IgD-negative memory B cell (primary cell): ENCODE measurements at regions not wholly inside any gene's neighbourhood (a gene's known extent, or its start where the extent isn't known, plus 50 kb on each side); places are given as distances from the start of the nearest gene placed in this dataset.
"Not testable (repeated sequence)": the region's sequence is repeated elsewhere in the genome, so short reads cannot be mapped to it uniquely, and the experiment has no call there.

ENCODE experiments used
- H3K27ac Mint-ChIP-seq, 3 donors: one replicate each; pipeline ENCODE4 v1.8.0; 2020 to 2022; ENCODE audit warnings: mild to moderate bottlenecking in 3 of 3, mixed read lengths in 3 of 3, moderate library complexity in 1 of 3
- H3K27me3 Mint-ChIP-seq: one replicate; pipeline ENCODE4 v1.8.0; 2021; ENCODE audit warnings: mixed read lengths
- H3K36me3 Mint-ChIP-seq: one replicate; pipeline ENCODE4 v1.8.0; 2020; ENCODE audit warnings: mild to moderate bottlenecking, mixed read lengths
- H3K4me1 Mint-ChIP-seq, 3 donors: one replicate each; pipeline ENCODE4 v1.8.0; 2020 to 2022; ENCODE audit warnings: mixed read lengths in 3 of 3, mild to moderate bottlenecking in 1 of 3
- H3K4me3 Mint-ChIP-seq, 4 donors: one replicate each; pipeline ENCODE4 v1.8.0; 2020 to 2022; ENCODE audit warnings: mild to moderate bottlenecking in 4 of 4, mixed read lengths in 4 of 4, moderate library complexity in 3 of 4
- H3K9me3 Mint-ChIP-seq, 3 donors: one replicate each; pipeline ENCODE4 v1.8.0; 2020 to 2021; ENCODE audit warnings: mixed read lengths in 3 of 3, mild to moderate bottlenecking in 1 of 3

GRCh38 chr1:245023222-245023621 is 131.6 kb upstream of the KIF26B start:
- Mint-ChIP-seq H3K9me3 (no peaks in the 10 kb centered on the region), H3K36me3 (peaks cover 6% of the 10 kb centered on the region), H3K4me1 (peaks cover 0 to 6% (median 2%) of the 10 kb centered on the region in 3 donors), H3K4me3 (no peak overlapping the region), H3K27me3 (no peaks in the 10 kb centered on the region), H3K27ac (no peak overlapping the region)

- no peaks in the 10 kb centered on the region for H3K27me3 Mint-ChIP-seq
- H3K9me3 Mint-ChIP-seq, result no peaks in the 10 kb centered on the region
- no peaks in the 10 kb centered on the region for H3K36me3 Mint-ChIP-seq
- H3K4me3 Mint-ChIP-seq, result no peak overlapping the region
- H3K27ac Mint-ChIP-seq, result no peak overlapping the region
- peaks cover 0 to 6% (median 2%) of the 10 kb centered on the region in 3 donors for H3K4me1 Mint-ChIP-seq
Observed at GRCh38 chr1:245019910-245020486, 134.8 kb upstream of the KIF26B start.

GRCh38 chr1:245016700-245017099 is 138.1 kb upstream of the KIF26B start:
- Mint-ChIP-seq H3K27me3 (no peaks in the 10 kb centered on the region), H3K4me1 (peaks cover 0 to 6% (median 2%) of the 10 kb centered on the region in 3 donors), H3K36me3 (no peaks in the 10 kb centered on the region), H3K9me3 (no peaks in the 10 kb centered on the region), H3K27ac (peak overlapping the region in 1 of 3 donors; percentile 76), H3K4me3 (no peak overlapping the region)

- Mint-ChIP-seq H3K27me3 (no peaks in the 10 kb centered on the region), H3K27ac (no peak overlapping the region), H3K36me3 (peaks cover 3% of the 10 kb centered on the region), H3K4me1 (peaks cover 0 to 4% (median 2%) of the 10 kb centered on the region in 3 donors), H3K4me3 (no peak overlapping the region), H3K9me3 (no peaks in the 10 kb centered on the region)
Observed at GRCh38 chr1:245015031-245015430, 139.8 kb upstream of the KIF26B start.

GRCh38 chr1:245014247-245015029 is 140.3 kb upstream of the KIF26B start:
- Mint-ChIP-seq H3K27me3 (no peaks in the 10 kb centered on the region), H3K4me1 (peaks cover 0 to 2% (median 2%) of the 10 kb centered on the region in 3 donors), H3K4me3 (no peak overlapping the region), H3K27ac (peak overlapping the region in 1 of 3 donors; percentile 39), H3K9me3 (no peaks in the 10 kb centered on the region), H3K36me3 (peaks cover 4% of the 10 kb centered on the region)

GRCh38 chr1:245010018-245010614 is 144.7 kb upstream of the KIF26B start:
- H3K4me1 Mint-ChIP-seq, result peaks cover 2 to 6% (median 3%) of the 10 kb centered on the region in 3 donors
- no peak overlapping the region for H3K4me3 Mint-ChIP-seq
- H3K36me3 Mint-ChIP-seq, result peaks cover 6% of the 10 kb centered on the region
- H3K27ac Mint-ChIP-seq, result no peak overlapping the region
- no peaks in the 10 kb centered on the region for H3K9me3 Mint-ChIP-seq
- H3K27me3 Mint-ChIP-seq, result no peaks in the 10 kb centered on the region

- H3K4me3 Mint-ChIP-seq, result no peak overlapping the region
- H3K9me3 Mint-ChIP-seq, result no peaks in the 10 kb centered on the region
- no peak overlapping the region for H3K27ac Mint-ChIP-seq
- H3K36me3 Mint-ChIP-seq, result peaks cover 9% of the 10 kb centered on the region
- H3K4me1 Mint-ChIP-seq, result peaks cover 2 to 6% (median 3%) of the 10 kb centered on the region in 3 donors
- H3K27me3 Mint-ChIP-seq, result no peaks in the 10 kb centered on the region
Observed at GRCh38 chr1:245008761-245009160, 144.4 kb upstream of the HNRNPU start.

- peaks cover 2 to 6% (median 3%) of the 10 kb centered on the region in 3 donors for H3K4me1 Mint-ChIP-seq
- no peak overlapping the region for H3K27ac Mint-ChIP-seq
- H3K36me3 Mint-ChIP-seq, result peaks cover 9% of the 10 kb centered on the region
- H3K9me3 Mint-ChIP-seq, result no peaks in the 10 kb centered on the region
- H3K4me3 Mint-ChIP-seq, result no peak overlapping the region
- no peaks in the 10 kb centered on the region for H3K27me3 Mint-ChIP-seq
Observed at GRCh38 chr1:245007852-245008251, 143.5 kb upstream of the HNRNPU start.

- Mint-ChIP-seq H3K4me3 (no peak overlapping the region), H3K4me1 (peaks cover 8 to 10% (median 8%) of the 10 kb centered on the region in 3 donors), H3K36me3 (peaks cover 5% of the 10 kb centered on the region), H3K27me3 (peaks cover 1% of the 10 kb centered on the region), H3K9me3 (no peaks in the 10 kb centered on the region), H3K27ac (no peak overlapping the region)
Observed at GRCh38 chr1:245003246-245003645, 138.9 kb upstream of the HNRNPU start.

GRCh38 chr1:245001252-245001651 is 136.9 kb upstream of the HNRNPU start:
- H3K4me1 Mint-ChIP-seq, result peaks cover 4 to 9% (median 8%) of the 10 kb centered on the region in 3 donors
- H3K36me3 Mint-ChIP-seq, result peaks cover 5% of the 10 kb centered on the region
- H3K27me3 Mint-ChIP-seq, result peaks cover 1% of the 10 kb centered on the region
- H3K9me3 Mint-ChIP-seq, result no peaks in the 10 kb centered on the region
- H3K4me3 Mint-ChIP-seq, result no peak overlapping the region
- H3K27ac Mint-ChIP-seq, result no peak overlapping the region

GRCh38 chr1:245000872-245001188 is 136.5 kb upstream of the HNRNPU start:
- Mint-ChIP-seq H3K27me3 (peaks cover 1% of the 10 kb centered on the region), H3K27ac (peak overlapping the region in 1 of 3 donors; percentile 80), H3K9me3 (no peaks in the 10 kb centered on the region), H3K4me3 (no peak overlapping the region), H3K36me3 (peaks cover 5% of the 10 kb centered on the region), H3K4me1 (peaks cover 4 to 8% (median 7%) of the 10 kb centered on the region in 3 donors)

GRCh38 chr1:244999644-245000043 is 135.3 kb upstream of the HNRNPU start:
- not testable (repeated sequence) for H3K9me3 Mint-ChIP-seq, H3K27me3 Mint-ChIP-seq, H3K4me3 Mint-ChIP-seq

GRCh38 chr1:244998717-244999346 is 134.5 kb upstream of the HNRNPU start:
- Mint-ChIP-seq H3K27me3 (peaks cover 1% of the 10 kb centered on the region), H3K4me3 (no peak overlapping the region), H3K27ac (no peak overlapping the region), H3K4me1 (peaks cover 4 to 10% (median 7%) of the 10 kb centered on the region in 3 donors), H3K9me3 (no peaks in the 10 kb centered on the region), H3K36me3 (no peaks in the 10 kb centered on the region)

More at GRCh38 chr1:244999644-245000043, 135.3 kb upstream of the HNRNPU start:
- H3K36me3 Mint-ChIP-seq, H3K4me1 Mint-ChIP-seq, H3K27ac Mint-ChIP-seq: not testable (repeated sequence)

GRCh38 chr1:244995602-244996400 is 131.5 kb upstream of the HNRNPU start:
- peaks cover under 1% of the 10 kb centered on the region for H3K27me3 Mint-ChIP-seq
- H3K9me3 Mint-ChIP-seq, result no peaks in the 10 kb centered on the region
- no peaks in the 10 kb centered on the region for H3K36me3 Mint-ChIP-seq
- H3K4me3 Mint-ChIP-seq, result no peak overlapping the region
- H3K4me1 Mint-ChIP-seq, result peaks cover 4 to 8% (median 7%) of the 10 kb centered on the region in 3 donors
- no peak overlapping the region for H3K27ac Mint-ChIP-seq
